Upper lobe of left lung (tissue), 6 donors: ENCODE measurements at regions not wholly inside any gene's neighbourhood (a gene's known extent, or its start where the extent isn't known, plus 50 kb on each side); places are given as distances from the start of the nearest gene placed in this dataset.
A peak's percentile ranks its signal among the peaks of the same experiment; 100 is the strongest.
"Not testable (repeated sequence)": the region's sequence is repeated elsewhere in the genome, so short reads cannot be mapped to it uniquely, and the experiment has no call there.

Experiments used
- ATAC-seq, 2 donors: fragments of 200-7000 bp; cut with Tn5 transposase; one replicate each; pipeline ENCODE4 v1.9.1; 2022; ENCODE audit warnings: mild to moderate bottlenecking in 2 of 2, moderate library complexity in 2 of 2; ENCODE audit not compliant: low FRiP score in 2 of 2
- DNase-seq, 2 donors: peaks; one replicate each; pipeline ENCODE4 v3.0.0-alpha.2; 2019 to 2020
- H3K27ac ChIP-seq, 4 donors: fragments of 200-600 bp; sonication (generic); one replicate each; pipeline ENCODE4 v1.5.1; 2016 to 2019
- H3K27me3 ChIP-seq, 4 donors: fragments of 200-600 bp; sonication (generic); one replicate each; pipeline ENCODE4 v1.5.1; 2017 to 2019
- H3K36me3 ChIP-seq, 4 donors: fragments of 200-600 bp; sonication (generic); one replicate each; pipeline ENCODE4 v1.5.1; 2016 to 2019
- H3K4me1 ChIP-seq, 4 donors: fragments of 200-600 bp; sonication (generic); one replicate each; pipeline ENCODE4 v1.5.1; 2018 to 2019
- H3K4me3 ChIP-seq, 4 donors: fragments of 200-600 bp; sonication (generic); one replicate each; pipeline ENCODE4 v1.5.1; 2017 to 2019; ENCODE audit warnings: mild to moderate bottlenecking in 2 of 4, moderate library complexity in 1 of 4
- H3K9me3 ChIP-seq, 4 donors: fragments of 200-600 bp; sonication (generic); one replicate each; pipeline ENCODE4 v1.5.1; 2018 to 2019
- CTCF ChIP-seq, 6 experiments: fragments of 450-650 bp in 4 of 6; fragments of 200-600 bp in 2 of 6; sonication (generic) in 2 of 6; IDR thresholded peaks; one replicate each; pipeline ENCODE4 v1.5.1; 2016 to 2019; ENCODE audit warnings: antibody characterized with exemption in 6 of 6
- EP300 ChIP-seq, 4 donors: sonication (generic); formaldehyde crosslinking; IDR thresholded peaks; one replicate each; pipeline ENCODE4 v1.5.1; 2017; ENCODE audit warnings: antibody characterized with exemption in 4 of 4, control low read depth in 2 of 4
- POLR2A ChIP-seq, 4 donors: fragments of 450-650 bp; IDR thresholded peaks; one replicate each; pipeline ENCODE4 v1.5.1; 2016 to 2017; ENCODE audit warnings: antibody characterized with exemption in 4 of 4, mild to moderate bottlenecking in 2 of 4
- POLR2AphosphoS5 ChIP-seq, 2 donors: sonication (generic); formaldehyde crosslinking; IDR thresholded peaks; one replicate each; pipeline ENCODE4 v1.5.1; 2017; ENCODE audit warnings: antibody characterized with exemption in 2 of 2
- WGBS, 2 donors: methylation state at CpG; one replicate each; pipeline ENCODE4 v1.1.5; 2017 to 2018; 5-methylcytosine and 5-hydroxymethylcytosine counted together
- donor health status: DM: no; HTN: no; CAD: no; lungs with moderate emphysema.
- donor health status: DM: no; HTN: yes; CAD: no; lungs with severe emphysema.

GRCh38 chr5:120818128-120818527 lies 354.0 kb downstream of the PRR16 start:
- no peaks in the 10 kb centered on the region for H3K36me3 ChIP-seq
- DNase-seq, result no peak
- no peak for ATAC-seq
- H3K9me3 ChIP-seq, result peaks cover 0 to 4% (median 0%) of the 10 kb centered on the region in 4 donors
- H3K27me3 ChIP-seq, result no peaks in the 10 kb centered on the region
- no peaks in the 10 kb centered on the region for H3K4me1 ChIP-seq
- no peak for TF ChIP-seq EP300 (IDR thresholded peaks at IDR 0.05)
- no peak for TF ChIP-seq POLR2A (IDR thresholded peaks at IDR 0.05)
- TF ChIP-seq CTCF (IDR thresholded peaks at IDR 0.05), result no peak
- no peak for TF ChIP-seq POLR2AphosphoS5 (IDR thresholded peaks at IDR 0.05)
- 85 to 86% methylated on average over 6 of the region's 6 CpGs for WGBS, 2 donors
- no peak overlapping the region for H3K4me3 ChIP-seq
- H3K27ac ChIP-seq, result no peak overlapping the region

GRCh38 chr5:120823328-120823727 lies 359.2 kb downstream of the PRR16 start:
- ATAC-seq, result no peak

GRCh38 chr5:120831646-120832045 lies 367.5 kb downstream of the PRR16 start:
- not testable (repeated sequence) for ATAC-seq, H3K4me3 ChIP-seq, H3K36me3 ChIP-seq, H3K27me3 ChIP-seq, H3K27ac ChIP-seq, H3K4me1 ChIP-seq, H3K9me3 ChIP-seq
- 81 to 89% methylated on average over 12 of the region's 13 CpGs for WGBS, 2 donors
- DNase-seq, result peak in 1 of 2 donors; percentile 13

More at GRCh38 chr5:120823328-120823727, 359.2 kb downstream of the PRR16 start:
- H3K27ac ChIP-seq, result no peak overlapping the region
- 85 to 100% methylated on average over 1 of the region's 1 CpG for WGBS, 2 donors
- no peak overlapping the region for H3K4me3 ChIP-seq
- H3K9me3 ChIP-seq, result peaks cover 0 to under 1% (median 0%) of the 10 kb centered on the region in 4 donors
- H3K36me3 ChIP-seq, result no peaks in the 10 kb centered on the region
- no peak for DNase-seq
- H3K4me1 ChIP-seq, result no peaks in the 10 kb centered on the region
- no peak for TF ChIP-seq CTCF (IDR thresholded peaks at IDR 0.05)
- TF ChIP-seq POLR2A (IDR thresholded peaks at IDR 0.05), result no peak
- TF ChIP-seq POLR2AphosphoS5 (IDR thresholded peaks at IDR 0.05), result no peak
- TF ChIP-seq EP300 (IDR thresholded peaks at IDR 0.05), result no peak
- H3K27me3 ChIP-seq, result no peaks in the 10 kb centered on the region

- H3K4me3 ChIP-seq, result no peak overlapping the region
- no peak for TF ChIP-seq POLR2AphosphoS5 (IDR thresholded peaks at IDR 0.05)
- no peak for TF ChIP-seq CTCF (IDR thresholded peaks at IDR 0.05)
- TF ChIP-seq POLR2A (IDR thresholded peaks at IDR 0.05), result no peak
- TF ChIP-seq EP300 (IDR thresholded peaks at IDR 0.05), result no peak
- ATAC-seq (no peak), DNase-seq (no peak)
- H3K27ac ChIP-seq, result no peak overlapping the region
- no peaks in the 10 kb centered on the region for H3K36me3 ChIP-seq
- H3K27me3 ChIP-seq, result no peaks in the 10 kb centered on the region
- H3K9me3 ChIP-seq, result no peaks in the 10 kb centered on the region
- no peaks in the 10 kb centered on the region for H3K4me1 ChIP-seq
Measured at GRCh38 chr5:120841830-120842229, 377.7 kb downstream of the PRR16 start.

- no peak overlapping the region for H3K4me3 ChIP-seq
- DNase-seq, result no peak
- 65 to 74% methylated on average over 3 of the region's 3 CpGs for WGBS, 2 donors
- no peak for TF ChIP-seq EP300 (IDR thresholded peaks at IDR 0.05)
- no peak for TF ChIP-seq CTCF (IDR thresholded peaks at IDR 0.05)
- no peak for TF ChIP-seq POLR2AphosphoS5 (IDR thresholded peaks at IDR 0.05)
- TF ChIP-seq POLR2A (IDR thresholded peaks at IDR 0.05), result no peak
- no peaks in the 10 kb centered on the region for H3K36me3 ChIP-seq
- no peaks in the 10 kb centered on the region for H3K4me1 ChIP-seq
- H3K27me3 ChIP-seq, result no peaks in the 10 kb centered on the region
- ATAC-seq, result no peak
- H3K27ac ChIP-seq, result no peak overlapping the region
- no peaks in the 10 kb centered on the region for H3K9me3 ChIP-seq
Measured at GRCh38 chr5:120843390-120843980, 379.4 kb downstream of the PRR16 start.
